HG02973 (cell line): ENCODE measurements at regions not wholly inside any gene's neighbourhood (a gene's known extent, or its start where the extent isn't known, plus 50 kb on each side); places are given as distances from the start of the nearest gene placed in this dataset.
A peak's percentile ranks its signal among the peaks of the same experiment; 100 is the strongest.

Experiments used
- ATAC-seq: cut with Tn5 transposase; IDR thresholded peaks from one replicate; pipeline ENCODE4 v1.9.1; 2021; ENCODE audit warnings: moderate library complexity; ENCODE audit not compliant: unreplicated experiment

DNA sequence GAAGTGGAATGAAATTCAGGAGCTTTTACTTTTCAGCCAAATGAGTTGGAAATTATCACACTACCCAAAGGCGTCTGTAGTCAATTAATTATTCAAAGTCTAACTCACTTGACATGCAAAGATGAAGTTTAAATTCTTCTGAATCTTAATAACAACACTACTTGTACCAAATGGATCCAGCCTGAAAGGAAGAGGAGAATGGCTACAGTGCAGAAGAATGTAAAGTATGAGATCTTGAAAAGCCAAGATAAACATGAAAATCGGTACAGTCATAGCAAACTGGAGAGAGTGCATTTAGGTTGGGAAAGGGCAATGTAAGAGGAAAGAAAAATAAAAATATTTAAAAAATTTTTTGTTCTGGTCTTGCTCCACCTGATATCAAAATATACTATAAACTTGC is 195.5 kb downstream of the SIM1 start:
- no peak for ATAC-seq

- no peak for ATAC-seq
Observed at GRCh38 chr6:100268326-100268725, 196.4 kb downstream of the SIM1 start.

- no peak for ATAC-seq
Observed at GRCh38 chr6:100267721-100268123, 197.0 kb downstream of the SIM1 start.

DNA sequence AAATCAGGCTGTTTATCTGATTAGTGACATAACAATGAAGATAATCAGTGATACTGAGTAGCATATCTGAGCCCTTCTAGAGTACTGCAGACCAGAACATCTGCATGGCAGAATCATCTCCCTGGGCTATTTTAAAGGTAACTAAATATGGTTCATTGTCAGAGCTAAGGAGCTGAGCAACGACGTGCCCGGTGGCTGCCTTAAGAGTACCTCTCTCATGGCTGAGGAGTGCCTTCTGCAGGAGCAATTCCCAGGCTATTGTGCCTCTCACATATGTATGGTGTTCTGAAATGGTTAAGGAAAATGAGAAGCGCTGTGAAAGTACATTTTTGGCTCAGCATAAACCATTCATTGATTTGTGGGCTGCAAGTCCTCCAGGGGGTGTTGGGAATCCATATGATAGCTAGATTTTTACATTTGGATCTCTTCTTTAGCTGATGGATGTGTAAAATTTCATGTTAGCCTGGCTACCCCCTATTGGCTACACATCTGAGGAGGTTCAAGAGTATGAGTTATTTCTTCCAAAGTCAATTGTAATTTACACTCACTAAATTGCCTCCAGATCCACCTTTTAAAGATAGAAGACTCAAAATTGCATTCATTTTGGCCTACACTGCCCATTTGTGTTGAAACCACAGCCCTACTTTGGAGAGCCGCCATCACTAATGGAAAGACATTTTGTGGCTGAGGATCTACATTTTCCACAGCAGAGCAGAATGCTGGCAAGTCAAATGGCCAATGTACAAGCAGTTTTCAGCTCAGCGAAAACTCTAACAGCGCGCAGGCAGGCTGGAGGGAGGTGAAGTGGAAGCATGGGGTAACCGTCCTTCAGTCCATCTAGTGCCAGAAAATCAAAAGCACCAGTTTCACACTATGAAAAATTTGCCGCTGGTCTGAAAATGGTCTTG is 198.0 kb downstream of the SIM1 start:
- no peak for ATAC-seq

- ATAC-seq: no peak
Observed at GRCh38 chr6:100262086-100262485, 202.6 kb downstream of the SIM1 start.

GRCh38 chr6:100261486-100261885 is 203.2 kb downstream of the SIM1 start:
- ATAC-seq: no peak

GRCh38 chr6:100260584-100260983 is 204.1 kb downstream of the SIM1 start:
- ATAC-seq: no peak

DNA sequence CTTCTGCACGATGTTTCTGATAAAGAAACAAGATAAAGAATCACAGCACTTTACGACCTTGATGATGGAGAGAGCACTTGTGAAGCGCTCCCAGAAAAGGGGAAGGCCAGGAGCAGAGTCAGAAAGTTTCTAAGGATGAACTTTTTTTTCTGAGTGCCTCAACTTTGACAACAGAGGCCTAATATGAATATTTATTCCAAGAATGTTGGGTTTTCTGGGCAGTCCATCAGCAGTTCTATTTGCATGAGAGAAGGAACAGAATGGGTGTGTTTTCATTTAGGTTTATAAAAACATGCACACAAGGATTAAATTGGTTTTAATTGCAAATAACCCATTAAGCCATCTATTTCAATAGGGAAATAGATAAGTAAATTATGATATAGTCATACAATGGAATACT is 204.9 kb downstream of the SIM1 start:
- ATAC-seq: no peak

DNA sequence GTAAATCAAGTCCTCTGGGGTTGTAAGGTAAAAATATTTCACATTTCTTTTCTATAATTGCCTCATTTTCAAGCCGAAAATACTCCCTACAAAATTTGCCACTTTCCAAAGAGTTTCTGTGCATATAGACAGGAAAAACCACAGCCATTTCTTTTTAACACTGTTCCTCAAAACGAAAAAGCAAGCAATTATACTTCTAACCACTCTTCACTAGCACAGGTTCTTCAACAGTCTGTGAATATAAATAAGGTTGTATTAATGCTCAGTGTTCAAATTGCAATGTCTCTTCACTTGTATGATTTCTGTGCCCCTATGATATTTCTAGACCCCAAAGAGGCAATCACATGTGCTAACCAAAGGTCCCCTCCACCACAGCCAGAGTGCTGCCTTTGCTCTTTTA is 206.0 kb downstream of the SIM1 start:
- ATAC-seq: no peak

GRCh38 chr6:100257793-100258395 is 206.8 kb downstream of the SIM1 start:
- ATAC-seq: peak; percentile 94

DNA sequence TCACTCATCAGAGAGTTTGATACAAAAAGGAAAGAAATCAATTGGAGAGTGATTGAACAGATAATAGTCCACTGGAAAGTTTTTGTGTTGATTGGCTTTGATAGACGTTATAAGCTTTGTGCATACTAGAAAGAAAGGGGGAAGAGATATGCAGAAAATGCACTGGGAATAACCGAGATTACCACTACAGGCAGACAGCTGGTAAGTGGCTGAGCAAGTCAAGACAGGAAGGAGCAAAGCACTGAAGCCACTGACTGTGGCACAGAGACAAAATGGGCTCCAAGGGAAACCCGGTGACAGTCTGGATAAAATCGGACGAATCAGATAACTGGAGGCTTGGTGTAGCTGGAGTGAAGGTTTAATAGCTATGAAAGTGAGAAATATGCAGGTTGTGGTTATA is 209.0 kb downstream of the SIM1 start:
- no peak for ATAC-seq

DNA sequence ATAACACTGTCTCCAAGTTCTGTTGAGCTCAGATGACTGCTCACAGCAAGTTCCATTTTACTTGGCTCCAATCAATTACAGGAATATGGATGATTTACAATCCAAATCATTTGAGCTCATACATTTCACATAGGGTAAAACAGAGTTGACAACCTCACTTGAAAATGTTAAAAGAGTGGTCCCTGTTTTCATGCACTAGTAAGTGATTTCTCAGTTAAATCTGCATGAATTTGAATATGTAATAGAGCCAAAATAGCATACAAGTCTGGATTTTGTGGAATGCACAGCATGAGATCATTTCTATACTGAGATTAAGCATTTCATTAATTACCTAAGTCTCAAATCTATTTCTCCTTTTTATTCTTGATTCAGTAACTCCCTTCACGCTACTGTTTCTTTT is 217.6 kb downstream of the SIM1 start:
- ATAC-seq: no peak

DNA sequence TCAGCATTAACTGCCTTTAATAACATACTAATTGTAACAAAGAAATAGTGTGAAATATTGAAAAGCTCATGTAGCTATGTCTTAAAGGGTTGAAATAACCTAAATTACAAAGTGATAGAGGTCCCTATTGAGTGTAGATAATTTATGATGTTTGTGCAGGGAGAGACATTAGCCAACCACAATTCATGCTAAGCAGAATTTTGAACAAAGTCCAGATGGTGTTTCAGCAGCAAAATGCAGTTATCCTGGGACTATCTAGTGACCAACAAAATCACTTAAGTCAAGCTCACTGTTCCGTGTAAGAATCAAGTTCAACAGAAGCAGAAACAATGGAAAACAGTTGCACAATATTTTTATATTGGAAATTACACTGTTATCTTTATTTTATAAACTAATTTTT is 218.5 kb downstream of the SIM1 start:
- no peak for ATAC-seq

GRCh38 chr6:100240798-100241197 is 223.9 kb downstream of the SIM1 start:
- ATAC-seq: no peak

DNA sequence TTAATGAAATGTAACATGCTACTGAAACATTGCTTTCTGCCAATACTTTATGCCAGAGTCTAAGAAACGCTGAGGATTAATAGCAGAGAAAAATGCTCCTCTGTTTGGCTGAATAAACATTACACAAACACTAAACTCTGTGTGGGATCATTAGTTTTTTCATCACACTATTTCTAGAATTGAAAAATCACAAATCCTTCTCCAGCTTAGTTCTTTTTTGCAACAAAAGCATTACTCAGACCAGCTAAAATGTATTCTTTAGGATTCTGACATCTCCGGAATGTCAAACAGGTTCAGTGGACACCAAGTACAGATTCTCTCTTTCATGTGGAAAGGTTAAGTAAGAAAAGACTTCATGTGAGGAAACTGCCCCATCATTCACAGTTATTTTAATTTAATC is 226.9 kb downstream of the SIM1 start:
- ATAC-seq: no peak

GRCh38 chr6:100236389-100236788 is 228.3 kb downstream of the SIM1 start:
- no peak for ATAC-seq

DNA sequence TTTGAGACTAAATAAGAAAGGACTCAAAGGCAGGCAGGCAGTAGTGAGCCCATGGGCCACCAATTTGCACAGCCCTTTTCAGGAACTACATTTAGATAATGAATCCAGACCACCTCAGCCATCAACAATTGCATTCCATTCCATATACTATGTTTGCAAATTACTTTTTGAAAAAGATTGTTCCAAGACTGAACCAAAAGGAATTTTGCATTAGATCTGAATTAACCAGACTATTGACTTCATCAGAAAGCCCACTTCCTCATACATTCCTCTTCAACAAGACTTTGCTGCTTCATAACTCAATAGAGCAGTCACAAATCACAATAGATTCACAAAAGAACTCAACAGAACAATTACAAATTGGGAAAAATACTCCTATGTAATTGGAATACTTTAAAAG is 229.1 kb downstream of the SIM1 start:
- no peak for ATAC-seq

- ATAC-seq: no peak
Observed at GRCh38 chr6:100234625-100235024, 230.1 kb downstream of the SIM1 start.

GRCh38 chr6:100232781-100233573 is 231.7 kb downstream of the SIM1 start:
- no peak for ATAC-seq

DNA sequence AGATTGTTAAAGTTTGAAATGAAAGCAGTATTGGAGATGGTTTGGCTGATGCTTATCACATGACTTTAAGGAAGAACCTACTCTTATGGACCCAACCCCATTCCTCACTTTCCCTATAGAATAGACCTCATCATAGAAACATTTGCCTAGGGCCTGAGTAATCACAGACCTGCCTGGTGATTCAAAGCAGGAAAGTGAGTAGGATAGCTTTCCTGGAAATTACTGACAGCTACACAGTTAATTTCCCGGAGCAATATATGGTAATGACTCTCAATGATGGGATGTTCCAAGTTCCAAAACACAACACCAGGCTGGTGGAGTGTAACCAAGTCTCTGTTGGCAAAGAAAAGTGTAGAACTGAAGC is 233.8 kb downstream of the SIM1 start:
- no peak for ATAC-seq

- ATAC-seq: no peak
Observed at GRCh38 chr6:100230115-100230952, 234.4 kb downstream of the SIM1 start.
